Spleen (tissue), 7 donors: ENCODE measurements at regions not wholly inside any gene's neighbourhood (a gene's known extent, or its start where the extent isn't known, plus 50 kb on each side); places are given as distances from the start of the nearest gene placed in this dataset.

Experiments used
- CTCF ChIP-seq, 11 experiments: fragments of 200-600 bp in 7 of 11; fragments of 450-650 bp in 4 of 11; sonication (generic) in 4 of 11; IDR thresholded peaks in 8 of 11; conservative IDR thresholded peaks in 3 of 11; 1 replicate in 7 of 11; 2 replicates in 4 of 11; pipeline versions ENCODE4 v1.4.0 to v1.8.0; 2016 to 2021; ENCODE audit warnings: antibody characterized with exemption in 11 of 11, inconsistent platforms in 4 of 11, mild to moderate bottlenecking in 1 of 11
- POLR2AphosphoS5 ChIP-seq, 3 donors: sonication (generic); formaldehyde crosslinking; IDR thresholded peaks; one replicate each; pipeline ENCODE4 v1.5.1; 2017; ENCODE audit warnings: antibody characterized with exemption in 3 of 3
- donor health status: DM: no; HTN: no; CAD: no; lungs with moderate emphysema.
- donor health status: DM: no; HTN: no; CAD: no.
- donor health status: DM: no; HTN: no; CAD: no.

GRCh38 chr4:148757171-148757570 lies 315.0 kb upstream of the NR3C2 start:
- TF ChIP-seq CTCF (IDR thresholded peaks at IDR 0.05 in 8 of 11, conservative IDR thresholded peaks at IDR 0.05 in 3 of 11) = no peak
- no peak for TF ChIP-seq POLR2AphosphoS5 (IDR thresholded peaks at IDR 0.05)
